H1 (cell line): ENCODE measurements at regions not wholly inside any gene's neighbourhood (a gene's known extent, or its start where the extent isn't known, plus 50 kb on each side); places are given as distances from the start of the nearest gene placed in this dataset.

Experiments used
- CTCF ChIA-PET: fragments of 300-600 bp; sonication (Branson Sonifier 250); formaldehyde crosslinking; loops from one replicate; lab custom pipeline; 2021; ENCODE audit not compliant: partially characterized antibody; lab: Charles Lee
- POLR2A ChIA-PET: fragments of 300-600 bp; sonication (Branson Sonifier 250); formaldehyde crosslinking; loops from one replicate; lab custom pipeline; 2021; ENCODE audit warnings: inconsistent platforms; ENCODE audit not compliant: partially characterized antibody; lab: Charles Lee
- DNase-seq, 2 experiments: peaks; one replicate each; pipeline versions ENCODE4 v3.0.0 to v3.0.0-alpha.2; 2010 to 2022; ENCODE audit warnings: low spot score in 2 of 2, low read depth in 1 of 2, mixed read lengths in 1 of 2
- FAIRE-seq: peaks from 2 replicates; lab custom pipeline; 2011; peaks lifted over from hg19 to GRCh38; lab: Jason Lieb, UNC
- H2AFZ ChIP-seq: 2 replicates; pipeline ENCODE4 v1.8.1; 2012; ENCODE audit warnings: low read length, inconsistent platforms
- H2AK5ac ChIP-seq: 2 replicates; pipeline ENCODE4 v1.6.1; 2013; ENCODE audit warnings: low read depth, low read length
- H2BK120ac ChIP-seq: replicated peaks from 2 replicates; pipeline ENCODE3; 2013; ENCODE audit warnings: low read depth, low read length, inconsistent platforms
- H2BK12ac ChIP-seq: 2 replicates; pipeline ENCODE4 v1.6.1; 2013; ENCODE audit warnings: low read depth, low read length
- H2BK15ac ChIP-seq: 2 replicates; pipeline ENCODE4 v1.6.1; 2013; ENCODE audit warnings: low read length
- H2BK20ac ChIP-seq: 2 replicates; pipeline ENCODE4 v1.6.1; 2013; ENCODE audit warnings: low read length
- H2BK5ac ChIP-seq: 2 replicates; pipeline ENCODE4 v1.6.1; 2013; ENCODE audit warnings: low read depth, low read length
- H3K14ac ChIP-seq: 2 replicates; pipeline ENCODE4 v1.6.1; 2013; ENCODE audit warnings: inconsistent platforms; ENCODE audit not compliant: insufficient read length
- H3K18ac ChIP-seq: 2 replicates; pipeline ENCODE4 v1.6.1; 2013; ENCODE audit warnings: low read length; ENCODE audit errors: extremely low read depth
- H3K23ac ChIP-seq: 2 replicates; pipeline ENCODE4 v1.6.1; 2013; ENCODE audit warnings: inconsistent platforms; ENCODE audit not compliant: insufficient read length
- H3K23me2 ChIP-seq: 2 replicates; pipeline ENCODE4 v1.6.1; 2013; ENCODE audit warnings: low read depth, low read length
- H3K27ac ChIP-seq: 2 replicates; pipeline ENCODE4 v1.6.1; 2011; ENCODE audit warnings: low read depth, low read length, inconsistent platforms
- H3K27me3 ChIP-seq, 4 experiments: replicated peaks in 1 of 4; 1 replicate in 1 of 4; 2 replicates in 3 of 4; pipeline versions ENCODE4 v1.6.1 to v1.8.1; 2011 to 2013; ENCODE audit warnings: low read length in 3 of 4, mild to moderate bottlenecking in 3 of 4, inconsistent platforms in 2 of 4, mixed read lengths in 2 of 4, moderate library complexity in 1 of 4; ENCODE audit not compliant: control insufficient read depth in 3 of 4, insufficient read depth in 3 of 4; ENCODE audit errors: extremely low read depth in 1 of 4
- H3K36me3 ChIP-seq, 4 experiments: 2 replicates each; pipeline versions ENCODE4 v1.6.1 to v1.8.1; 2011 to 2013; ENCODE audit warnings: mild to moderate bottlenecking in 4 of 4, low read length in 3 of 4, moderate library complexity in 2 of 4, control low read depth in 1 of 4, inconsistent platforms in 1 of 4; ENCODE audit not compliant: insufficient read depth in 4 of 4, control insufficient read depth in 2 of 4
- H3K4ac ChIP-seq: replicated peaks from 2 replicates; pipeline ENCODE3; 2013; ENCODE audit warnings: low read length, low read depth, mixed read lengths, inconsistent platforms; ENCODE audit not compliant: insufficient read length
- H3K4me1 ChIP-seq, 4 experiments: replicated peaks in 1 of 4; 1 replicate in 1 of 4; 2 replicates in 3 of 4; pipeline versions ENCODE4 v1.6.1 to v1.8.1; 2011 to 2013; ENCODE audit warnings: low read length in 3 of 4, inconsistent platforms in 2 of 4, mixed read lengths in 1 of 4; ENCODE audit not compliant: insufficient read depth in 4 of 4, control insufficient read depth in 3 of 4
- H3K4me2 ChIP-seq, 2 experiments: 2 replicates each; pipeline versions ENCODE4 v1.6.1 to v1.8.1; 2011 to 2013; ENCODE audit warnings: low read depth in 2 of 2, low read length in 2 of 2, control low read depth in 1 of 2, inconsistent platforms in 1 of 2, mild to moderate bottlenecking in 1 of 2; ENCODE audit not compliant: insufficient read depth in 1 of 2
- H3K4me3 ChIP-seq, 4 experiments: fragments of 200-600, 300-600 bp in 1 of 4; sonication (generic), shearing (Covaris generic), sonication (Bioruptor Twin) in 1 of 4; 2 replicates each; pipeline versions ENCODE4 v1.5.1 to v1.8.1; 2011 to 2016; ENCODE audit warnings: low read length in 4 of 4, low read depth in 3 of 4, control low read depth in 2 of 4, inconsistent platforms in 2 of 4, mild to moderate bottlenecking in 2 of 4, mixed read lengths in 1 of 4, moderate library complexity in 1 of 4; ENCODE audit not compliant: insufficient read depth in 2 of 4; ENCODE audit errors: extremely low read depth in 1 of 4
- H3K56ac ChIP-seq: replicated peaks from 2 replicates; pipeline ENCODE3; 2013; ENCODE audit warnings: low read depth, mild to moderate bottlenecking, mixed read lengths, low read length, inconsistent platforms; ENCODE audit not compliant: insufficient read length
- H3K79me1 ChIP-seq: 2 replicates; pipeline ENCODE4 v1.6.1; 2013; ENCODE audit warnings: low read depth, low read length, control low read depth
- H3K79me2 ChIP-seq, 2 experiments: 2 replicates each; pipeline versions ENCODE4 v1.6.1 to v1.8.1; 2012 to 2013; ENCODE audit warnings: low read length in 2 of 2, mild to moderate bottlenecking in 2 of 2, inconsistent platforms in 1 of 2; ENCODE audit not compliant: insufficient read depth in 2 of 2, control insufficient read depth in 1 of 2
- H3K9ac ChIP-seq, 4 experiments: replicated peaks in 1 of 4; 1 replicate in 1 of 4; 2 replicates in 3 of 4; pipeline versions ENCODE4 v1.6.1 to v1.8.1; 2011 to 2013; ENCODE audit warnings: low read depth in 3 of 4, low read length in 3 of 4, control low read depth in 2 of 4, mild to moderate bottlenecking in 2 of 4, moderate library complexity in 2 of 4, inconsistent platforms in 1 of 4; ENCODE audit errors: extremely low read depth in 1 of 4
- H3K9me3 ChIP-seq, 2 experiments: 2 replicates each; pipeline versions ENCODE4 v1.6.1 to v1.8.1; 2012 to 2013; ENCODE audit warnings: mild to moderate bottlenecking in 2 of 2, moderate library complexity in 2 of 2, control low read depth in 1 of 2, inconsistent platforms in 1 of 2, low read depth in 1 of 2, low read length in 1 of 2, mixed read lengths in 1 of 2; ENCODE audit not compliant: insufficient read depth in 2 of 2
- H4K20me1 ChIP-seq, 2 experiments: replicated peaks in 1 of 2; 2 replicates each; pipeline versions ENCODE3 to v1.8.1; 2011 to 2013; ENCODE audit warnings: inconsistent platforms in 2 of 2, low read length in 2 of 2, mild to moderate bottlenecking in 1 of 2; ENCODE audit not compliant: insufficient read depth in 2 of 2, control insufficient read depth in 1 of 2
- H4K5ac ChIP-seq: 2 replicates; pipeline ENCODE4 v1.6.1; 2013; ENCODE audit warnings: low read length, low read depth, mixed read lengths, inconsistent platforms; ENCODE audit not compliant: insufficient read length
- H4K8ac ChIP-seq: 2 replicates; pipeline ENCODE4 v1.8.0; 2013; ENCODE audit warnings: mild to moderate bottlenecking, moderate library complexity, low read length, inconsistent platforms; ENCODE audit not compliant: insufficient read depth; ENCODE audit errors: extremely low read depth
- H4K91ac ChIP-seq: replicated peaks from 2 replicates; pipeline ENCODE3; 2013; ENCODE audit warnings: low read length, mixed read lengths, inconsistent platforms; ENCODE audit not compliant: insufficient read length
- ASH2L ChIP-seq: fragments of 200-600, 300-600 bp; sonication (generic); IDR thresholded peaks from one replicate; pipeline ENCODE4 v1.7.1; 2017; ENCODE audit warnings: low read length
- BACH1 ChIP-seq: IDR thresholded peaks from 2 replicates; pipeline ENCODE4 v1.6.1; 2012; ENCODE audit warnings: low read length, improper control_type of control experiment
- HDAC2 ChIP-seq, 2 experiments: fragments of 300-600 bp in 1 of 2; sonication (generic) in 1 of 2; IDR thresholded peaks; 2 replicates each; pipeline ENCODE4 v1.6.1; 2011 to 2012; ENCODE audit warnings: low read depth in 2 of 2, low read length in 2 of 2, mild to moderate bottlenecking in 2 of 2, moderate library complexity in 2 of 2, borderline replicate concordance in 1 of 2, inconsistent platforms in 1 of 2
- PHF8 ChIP-seq: fragments of 200-600 bp; sonication (generic); conservative IDR thresholded peaks from 2 replicates; pipeline ENCODE4 v1.7.1; 2012; ENCODE audit warnings: low read depth, mild to moderate bottlenecking, inconsistent platforms, low read length, moderate library complexity
- POLR2A ChIP-seq, 2 experiments: IDR thresholded peaks; 1 replicate in 1 of 2; 2 replicates in 1 of 2; pipeline ENCODE4 v1.6.1; 2011; ENCODE audit warnings: low read depth in 2 of 2, low read length in 2 of 2, mild to moderate bottlenecking in 2 of 2; ENCODE audit errors: control extremely low read depth in 1 of 2
- RFX5 ChIP-seq: IDR thresholded peaks from 2 replicates; pipeline ENCODE4 v1.6.1; 2011; ENCODE audit warnings: low read depth, low read length, improper control_type of control experiment, borderline replicate concordance
- SP2 ChIP-seq: IDR thresholded peaks from 2 replicates; pipeline ENCODE4 v1.6.1; 2012; ENCODE audit warnings: mild to moderate bottlenecking, low read length, inconsistent platforms
- TAF7 ChIP-seq: optimal IDR thresholded peaks from 2 replicates; pipeline ENCODE3; 2011; ENCODE audit warnings: low read depth, mild to moderate bottlenecking, inconsistent platforms, low read length, moderate library complexity, borderline replicate concordance
- YY1 ChIP-seq: IDR thresholded peaks from 2 replicates; pipeline ENCODE4 v1.6.1; 2011; ENCODE audit warnings: low read depth, mild to moderate bottlenecking, low read length
- WGBS, 2 experiments: shearing (Covaris generic) in 1 of 2; methylation state at CpG; one replicate each; pipeline versions ENCODE4 v1.1.6 to v1.1.7; 2013 to 2015; ENCODE audit warnings: low lambda C conversion rate in 2 of 2, mixed read lengths in 2 of 2, inconsistent platforms in 1 of 2, low coverage in 1 of 2, missing lambda C conversion rate in 1 of 2; ENCODE audit not compliant: insufficient replicate concordance in 2 of 2, insufficient coverage in 1 of 2, insufficient read length in 1 of 2; ENCODE audit errors: extremely low coverage in 1 of 2, missing lambda C conversion rate in 1 of 2; 5-methylcytosine and 5-hydroxymethylcytosine counted together
- TF ChIP-seq, protein P1 (sequence below): IDR thresholded peaks from 2 replicates; pipeline ENCODE4 v1.6.1; 2011; ENCODE audit warnings: low read depth, mild to moderate bottlenecking, low read length; ENCODE audit not compliant: insufficient read depth
- TF ChIP-seq, protein P2 (sequence below): IDR thresholded peaks from 2 replicates; pipeline ENCODE4 v1.6.1; 2012; ENCODE audit warnings: inconsistent platforms

DNA sequence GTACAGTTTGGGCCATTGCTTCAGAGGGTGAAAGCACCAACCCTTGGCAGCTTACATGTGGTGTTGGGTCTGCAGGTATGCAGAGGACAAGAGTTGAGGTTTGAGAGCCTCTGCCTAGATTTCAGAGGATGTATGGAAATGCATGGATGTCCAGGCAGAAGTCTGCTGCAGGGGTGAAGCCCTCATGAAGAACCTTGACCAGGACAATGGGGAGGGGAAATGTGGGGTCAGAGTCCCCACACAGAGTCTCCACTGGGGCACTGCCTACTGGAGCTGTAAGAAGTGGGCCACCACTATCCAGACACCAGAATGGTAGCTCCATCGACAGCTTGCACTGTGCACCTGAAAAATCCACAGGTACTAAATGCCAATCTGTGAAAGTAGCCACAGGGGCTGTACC is 113.6 kb upstream of the SPATA31C2 start:
- Histone ChIP-seq H3K23me2 (no peaks in the 10 kb centered on the region), H3K36me3 (no peaks in the 10 kb centered on the region), H2BK15ac (no peak overlapping the region), H2AFZ (no peak overlapping the region), H3K79me1 (no peaks in the 10 kb centered on the region), H4K5ac (no peak overlapping the region), H3K4me2 (no peak overlapping the region), H3K23ac (no peak overlapping the region), H3K9ac (no peak overlapping the region), H4K20me1 (no peaks in the 10 kb centered on the region), H3K56ac (no peak overlapping the region), H2BK120ac (no peak overlapping the region), H3K18ac (no peak overlapping the region), H4K8ac (no peak overlapping the region), H3K4ac (no peak overlapping the region), H2AK5ac (no peak overlapping the region), H2BK5ac (no peak overlapping the region), H3K79me2 (no peaks in the 10 kb centered on the region), H3K27ac (no peak overlapping the region), H2BK20ac (no peak overlapping the region), H3K4me1 (no peaks in the 10 kb centered on the region), H2BK12ac (no peak overlapping the region), H3K4me3 (no peak overlapping the region), H4K91ac (no peak overlapping the region), H3K14ac (no peak overlapping the region), H3K27me3 (no peaks in the 10 kb centered on the region), H3K9me3 (peaks cover 10 to 15% of the 10 kb centered on the region in 2 experiments)
- 92% methylated on average over 1 of the region's 1 CpG; no CpG with 5 or more reads in 1 of the 2 experiments for WGBS, 2 experiments
- DNase-seq (no peak), FAIRE-seq (no peak)
- CTCF ChIA-PET, result interaction anchor here (1.0 kb wide), 1 partner anchor 120 kb away, joined by 3 read pairs; no protein-coding TSS in a partner anchor
- POLR2A ChIA-PET, result no interaction called here
- TF ChIP-seq ASH2L, result no peak
- no peak for TF ChIP-seq HDAC2 (IDR thresholded peaks at IDR 0.05; ENCODE audit: borderline replicate concordance in 1 of 2, low read depth in 2 of 2, low read length in 2 of 2)
- no peak for TF ChIP-seq POLR2A (IDR thresholded peaks at IDR 0.05; ENCODE audit: control extremely low read depth in 1 of 2, low read depth in 2 of 2, low read length in 2 of 2)
- TF ChIP-seq, protein P1, sequence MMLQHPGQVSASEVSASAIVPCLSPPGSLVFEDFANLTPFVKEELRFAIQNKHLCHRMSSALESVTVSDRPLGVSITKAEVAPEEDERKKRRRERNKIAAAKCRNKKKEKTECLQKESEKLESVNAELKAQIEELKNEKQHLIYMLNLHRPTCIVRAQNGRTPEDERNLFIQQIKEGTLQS, result no peak
- TF ChIP-seq SP2, result no peak
- no peak for TF ChIP-seq YY1
- TF ChIP-seq RFX5, result no peak
- TF ChIP-seq TAF7, result no peak
- TF ChIP-seq, protein P2, sequence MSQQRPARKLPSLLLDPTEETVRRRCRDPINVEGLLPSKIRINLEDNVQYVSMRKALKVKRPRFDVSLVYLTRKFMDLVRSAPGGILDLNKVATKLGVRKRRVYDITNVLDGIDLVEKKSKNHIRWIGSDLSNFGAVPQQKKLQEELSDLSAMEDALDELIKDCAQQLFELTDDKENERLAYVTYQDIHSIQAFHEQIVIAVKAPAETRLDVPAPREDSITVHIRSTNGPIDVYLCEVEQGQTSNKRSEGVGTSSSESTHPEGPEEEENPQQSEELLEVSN, result no peak
- no peak for TF ChIP-seq PHF8
- TF ChIP-seq BACH1, result no peak
